Epidermal melanocyte (primary cell): ENCODE measurements at regions not wholly inside any gene's neighbourhood (a gene's known extent, or its start where the extent isn't known, plus 50 kb on each side); places are given as distances from the start of the nearest gene placed in this dataset.

Experiments used
- DNase-seq: peaks from one replicate; pipeline ENCODE4 v3.0.0; 2011; ENCODE audit warnings: low spot score; ENCODE audit not compliant: insufficient read length

DNA sequence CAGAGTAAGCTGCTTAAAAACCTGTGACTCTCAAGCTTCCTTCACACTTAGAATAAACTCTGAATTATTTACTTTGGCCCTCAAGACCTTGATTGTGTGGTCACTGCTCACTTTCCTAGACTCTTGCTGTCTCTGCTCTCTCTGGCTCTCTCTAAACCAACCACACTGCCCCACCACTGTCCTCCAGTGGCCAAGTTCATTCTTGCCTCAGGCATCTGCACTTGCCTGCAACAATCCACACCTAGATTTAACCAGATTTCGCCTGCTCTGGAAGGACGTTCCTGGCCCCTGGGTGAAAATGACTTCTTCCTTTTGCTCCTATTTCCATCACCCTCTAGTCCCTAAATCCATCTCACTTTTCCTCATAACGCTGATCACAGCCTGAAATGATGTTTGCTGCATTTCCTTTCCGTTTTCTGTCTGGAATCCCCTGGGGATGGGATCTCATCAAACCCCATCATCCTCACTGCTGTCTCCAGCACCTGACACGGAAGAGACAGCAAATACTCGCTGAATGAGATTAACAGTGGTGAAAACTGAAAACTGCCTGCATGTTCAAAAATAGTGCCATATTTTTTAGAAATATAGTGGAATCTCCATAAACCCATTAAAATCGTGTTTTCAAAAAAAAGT is 232.6 kb downstream of the UQCRFS1 start:
- no peak for DNase-seq

- DNase-seq: no peak
Measured at GRCh38 chr19:28977826-28978225, 235.1 kb downstream of the UQCRFS1 start.

- no peak for DNase-seq
Measured at GRCh38 chr19:28972058-28972852, 240.7 kb downstream of the UQCRFS1 start.

DNA sequence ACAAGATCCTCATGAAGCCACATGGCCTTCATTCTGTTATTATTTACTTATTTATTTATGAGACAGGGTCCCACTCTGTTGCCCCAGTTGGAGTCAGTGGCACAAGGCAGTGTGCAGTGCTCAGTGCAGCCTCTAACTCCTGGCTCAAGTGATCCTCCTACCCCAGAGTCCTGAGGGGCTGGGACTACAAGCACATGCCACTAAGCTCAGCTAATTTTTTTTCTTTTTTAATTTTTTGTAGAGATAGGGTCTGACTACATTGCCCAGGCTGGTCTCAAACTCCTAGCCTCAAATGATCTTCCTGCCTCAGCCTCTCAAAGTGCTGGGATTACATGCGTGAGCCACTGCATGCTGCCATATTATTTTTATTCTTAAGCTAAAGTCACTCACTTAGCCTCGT is 241.4 kb downstream of the UQCRFS1 start:
- no peak for DNase-seq

- DNase-seq: no peak
Measured at GRCh38 chr19:28971049-28971448, 241.9 kb downstream of the UQCRFS1 start.

DNA sequence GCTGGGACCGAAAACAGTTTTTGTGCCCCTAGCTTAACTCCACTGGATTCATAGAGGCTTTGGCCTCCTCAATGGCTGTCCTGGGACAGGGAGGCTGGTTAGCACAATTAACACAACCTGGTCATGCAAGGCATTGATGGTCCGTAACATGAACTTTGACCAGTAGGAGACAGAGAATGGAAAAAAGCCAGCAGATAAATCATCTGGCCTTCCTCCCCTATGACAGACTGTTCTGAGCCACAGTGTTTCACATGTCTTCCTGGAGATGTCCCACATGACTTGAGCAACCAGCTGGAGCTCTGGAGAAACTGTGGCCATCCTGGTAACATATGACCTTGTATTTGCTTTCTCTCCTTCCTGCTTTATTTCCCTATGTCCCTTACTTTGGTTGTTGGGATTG is 244.2 kb downstream of the UQCRFS1 start:
- no peak for DNase-seq

DNA sequence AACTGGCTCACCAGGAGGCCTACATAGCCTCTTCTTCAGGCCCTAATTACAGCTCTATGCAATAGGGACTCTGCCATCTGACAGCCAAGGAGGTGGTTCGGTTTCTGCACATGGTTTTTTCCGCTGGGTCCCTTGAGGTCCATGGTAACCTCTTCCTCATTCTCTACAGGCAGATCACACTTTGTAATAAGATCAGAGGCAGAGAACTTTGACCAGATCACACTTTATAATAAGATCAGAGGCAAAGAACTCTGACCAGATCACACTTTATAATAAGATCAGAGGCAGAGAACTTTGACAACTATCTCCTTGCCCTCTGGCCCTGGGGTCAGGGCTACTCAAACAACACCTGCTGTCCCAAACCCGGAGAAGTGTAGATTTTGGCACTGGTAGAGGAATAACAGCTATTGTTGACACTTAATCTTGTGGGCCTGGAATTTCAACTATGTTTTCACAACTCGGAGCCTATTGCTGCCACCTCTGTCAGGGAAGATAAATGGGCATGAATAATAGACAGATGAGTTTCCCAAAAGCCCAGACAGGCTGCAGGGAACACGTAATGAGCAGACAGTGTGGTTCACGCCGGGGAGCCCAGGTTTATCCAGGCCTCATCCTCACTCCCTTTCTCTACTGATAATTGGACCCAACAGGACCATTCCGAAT is 246.1 kb downstream of the UQCRFS1 start:
- no peak for DNase-seq

DNA sequence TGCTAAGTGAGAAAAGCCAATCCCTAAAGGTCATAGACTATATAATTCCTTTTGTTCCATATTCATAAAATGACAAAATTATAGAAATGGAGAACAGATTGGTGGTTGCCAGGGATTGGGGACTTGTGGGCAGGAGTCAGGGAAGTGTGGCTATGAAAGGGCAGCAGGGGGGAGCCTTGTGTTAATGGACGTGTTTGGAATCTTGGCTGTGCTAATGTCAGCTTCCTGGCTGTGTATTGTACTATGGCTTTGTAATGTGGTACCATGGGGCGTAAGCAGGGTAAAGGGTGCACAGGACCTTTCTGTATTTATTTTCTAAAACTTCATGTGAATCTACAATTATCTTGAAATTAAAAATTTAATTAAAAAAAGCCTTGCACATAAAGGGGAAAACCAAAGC is 248.5 kb downstream of the UQCRFS1 start:
- no peak for DNase-seq

DNA sequence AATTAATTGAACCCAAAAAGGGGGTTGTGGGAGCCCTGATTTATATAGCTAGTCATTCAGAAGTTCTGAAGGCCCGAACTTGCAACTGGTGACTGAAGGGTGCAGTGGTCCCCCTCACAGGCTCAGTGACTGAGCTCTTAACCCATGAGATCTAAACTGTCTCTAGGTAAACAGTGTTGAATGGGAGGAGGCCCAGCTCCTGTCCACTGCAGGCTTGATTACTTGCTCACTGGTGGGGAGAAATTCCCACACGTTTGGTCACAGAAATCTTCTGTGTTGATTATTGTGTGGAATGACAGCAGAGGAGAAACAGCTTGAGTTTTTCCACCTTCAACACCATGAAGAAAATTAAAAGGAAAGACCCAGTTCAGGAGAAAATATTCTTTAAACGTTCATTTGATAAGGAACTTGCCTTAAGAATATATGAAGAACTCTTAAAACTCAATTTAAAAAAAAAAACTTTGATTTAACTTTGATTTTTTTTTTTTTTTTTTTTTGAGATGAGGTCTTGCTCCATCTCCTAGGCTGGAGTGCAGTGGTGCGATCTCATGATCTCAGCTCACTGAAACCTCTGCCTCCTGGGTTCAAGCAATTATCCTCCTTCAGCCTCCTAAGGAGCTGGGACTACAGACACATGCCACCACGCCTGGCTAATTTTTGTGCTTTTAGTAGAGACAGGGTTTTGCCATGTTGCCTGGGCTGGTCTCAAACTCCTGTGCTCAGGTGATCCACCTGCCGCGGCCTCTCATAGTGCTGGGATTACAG is 249.3 kb downstream of the UQCRFS1 start:
- DNase-seq: no peak

DNA sequence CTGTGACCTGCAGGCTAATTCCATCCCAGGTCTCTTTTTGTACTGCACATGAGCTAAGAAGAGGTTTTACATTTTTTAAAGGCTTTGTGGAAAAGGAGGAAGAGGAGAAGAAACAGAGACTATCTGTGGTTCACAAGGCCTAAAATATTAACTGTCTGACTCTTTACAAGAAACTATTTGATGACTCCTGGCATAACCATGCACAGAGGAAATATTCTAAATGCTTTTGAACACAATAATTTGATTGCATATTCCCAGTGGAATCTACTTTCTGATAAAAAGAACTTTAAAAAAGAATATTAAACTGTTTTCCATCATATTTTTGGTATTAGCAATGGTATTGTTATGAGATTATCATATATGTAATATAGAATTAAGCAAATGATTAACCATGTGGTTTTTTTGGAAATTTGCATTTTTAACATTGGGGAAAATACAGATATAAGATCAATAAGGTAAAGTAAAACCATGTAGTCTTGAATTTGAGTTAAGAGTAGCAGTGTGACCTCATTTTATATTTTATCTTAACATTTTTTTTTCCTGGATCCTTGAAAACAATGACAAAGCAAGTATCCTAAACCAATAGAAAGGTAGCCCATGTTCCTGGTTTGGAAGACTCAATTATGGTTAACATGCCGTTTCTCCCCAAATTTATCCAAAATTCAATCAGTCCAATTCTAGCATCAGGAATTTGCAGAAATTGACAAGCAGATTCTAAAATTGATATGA is 251.0 kb downstream of the UQCRFS1 start:
- no peak for DNase-seq

- DNase-seq: no peak
Measured at GRCh38 chr19:28960986-28961705, 251.8 kb downstream of the UQCRFS1 start.

- DNase-seq: no peak
Measured at GRCh38 chr19:28960586-28960985, 252.4 kb downstream of the UQCRFS1 start.

- DNase-seq: no peak
Measured at GRCh38 chr19:28956961-28957360, 256.0 kb downstream of the UQCRFS1 start.

DNA sequence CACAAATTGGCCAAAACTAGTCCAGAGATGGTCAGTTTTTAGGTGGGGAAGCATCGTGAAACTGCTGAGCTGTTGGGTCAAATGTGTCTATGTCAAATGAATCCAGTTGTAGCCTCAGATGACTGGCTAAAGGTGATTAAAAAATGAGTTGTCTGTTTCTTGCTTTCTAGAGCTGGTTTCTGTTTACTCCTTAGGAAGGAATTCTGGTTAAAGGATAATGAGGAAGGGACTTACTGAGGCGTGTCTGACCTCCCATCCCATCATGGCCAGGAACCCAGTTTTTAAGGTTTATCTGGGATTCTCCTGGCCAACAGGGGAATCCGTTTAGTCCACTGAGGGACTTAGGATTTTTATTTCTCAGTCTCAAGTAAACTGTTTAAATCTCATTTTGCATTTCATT is 256.5 kb downstream of the UQCRFS1 start:
- no peak for DNase-seq

GRCh38 chr19:28949535-28949934 is 263.4 kb downstream of the UQCRFS1 start:
- DNase-seq: no peak

DNA sequence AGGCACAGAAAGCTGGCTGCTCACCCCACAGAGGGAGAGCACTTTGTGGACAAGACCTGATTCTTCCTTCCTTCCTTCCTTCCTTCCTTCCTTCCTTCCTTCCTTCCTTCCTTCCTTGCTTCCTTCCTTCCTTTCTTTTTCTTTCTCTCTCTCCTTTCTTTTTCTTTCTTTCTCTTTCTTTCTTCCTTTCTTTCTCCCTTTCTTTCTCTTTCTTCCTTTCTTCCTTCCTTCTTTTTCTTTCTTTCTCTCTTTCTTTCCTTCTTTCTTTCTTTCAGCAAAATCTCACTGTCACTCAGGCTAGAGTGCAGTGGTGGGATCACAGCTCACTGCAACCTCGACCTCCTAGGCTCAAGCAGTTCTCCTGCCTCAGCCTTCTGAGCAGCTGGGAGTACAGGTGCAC is 263.9 kb downstream of the UQCRFS1 start:
- DNase-seq: no peak

DNA sequence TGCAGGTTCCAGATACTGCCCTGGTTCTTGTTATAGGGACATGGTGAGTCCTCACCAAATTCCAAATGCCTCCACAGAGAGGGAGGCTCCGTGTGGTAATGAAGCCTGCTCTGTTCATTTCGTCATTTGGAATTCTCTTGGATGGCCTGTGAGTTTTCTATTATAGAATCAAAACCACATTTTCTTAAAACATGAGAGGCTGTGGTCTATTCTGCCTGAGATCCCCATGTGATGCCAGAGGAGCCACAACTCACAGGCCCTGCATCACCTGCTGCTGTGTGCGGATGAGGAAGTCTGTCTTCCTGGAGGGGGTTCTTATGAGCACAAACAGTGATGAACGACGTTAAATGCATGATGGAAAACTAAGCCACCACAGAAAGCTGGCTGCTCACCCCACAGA is 264.4 kb downstream of the UQCRFS1 start:
- DNase-seq: no peak

DNA sequence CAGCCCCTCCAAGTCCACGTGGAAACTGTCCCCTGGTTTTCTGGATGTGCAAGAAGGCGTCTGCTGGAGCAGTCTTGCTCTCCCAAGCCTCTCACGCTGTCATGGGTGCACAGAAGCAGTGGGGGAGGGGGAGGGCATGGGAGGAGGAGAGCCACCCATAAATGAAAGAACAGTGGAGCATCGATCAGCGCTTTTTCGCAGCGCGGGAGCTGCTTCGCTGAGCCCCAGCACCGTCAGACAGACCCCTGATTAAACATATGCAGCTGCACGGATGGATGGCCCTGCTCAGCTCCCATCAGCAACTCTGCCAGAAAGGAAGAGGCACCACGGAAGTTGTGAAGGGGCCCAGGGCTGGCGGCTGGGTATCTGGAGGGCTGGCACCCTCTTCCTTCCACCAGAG is 264.9 kb downstream of the UQCRFS1 start:
- no peak for DNase-seq

DNA sequence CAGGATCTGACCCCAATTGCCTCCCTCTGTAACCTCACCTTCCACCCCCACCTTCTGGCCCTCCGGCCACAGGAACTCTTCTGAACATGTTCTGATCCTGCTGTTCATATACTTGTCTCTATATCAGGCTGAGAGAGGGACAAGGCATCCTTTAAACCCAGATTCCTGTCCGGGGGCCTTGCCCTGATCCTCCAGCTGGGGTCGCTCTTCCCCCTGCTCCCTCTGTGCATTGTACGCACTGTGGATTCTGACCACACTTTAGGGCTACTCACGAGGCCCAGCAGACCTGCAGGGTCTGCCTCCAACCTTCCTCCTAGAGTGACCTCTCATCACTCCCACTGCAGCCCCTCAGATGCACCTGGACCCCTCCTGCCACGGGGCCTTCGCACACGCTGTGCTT is 269.3 kb downstream of the UQCRFS1 start:
- no peak for DNase-seq

DNA sequence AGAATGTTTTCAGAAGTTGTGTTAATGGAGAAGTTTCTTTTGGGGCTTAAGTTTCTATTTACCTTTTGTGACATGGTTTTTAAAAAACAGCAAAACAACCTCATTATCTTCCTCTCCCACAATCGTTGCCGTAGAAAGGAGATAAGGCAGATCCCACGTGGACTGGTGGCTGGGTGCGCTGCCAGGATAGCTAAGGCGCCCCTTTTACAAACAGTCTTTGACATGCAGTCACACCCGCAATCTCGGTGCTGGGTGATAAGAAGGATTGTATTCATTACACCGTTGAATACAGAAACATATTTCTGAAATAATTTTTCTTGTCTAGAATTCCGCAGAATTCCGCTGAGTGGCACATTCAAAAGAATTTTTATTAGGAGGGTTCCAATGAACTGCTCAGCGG is 271.1 kb downstream of the UQCRFS1 start:
- DNase-seq: no peak
